GM10266 (cell line): ENCODE measurements at regions not wholly inside any gene's neighbourhood (a gene's known extent, or its start where the extent isn't known, plus 50 kb on each side); places are given as distances from the start of the nearest gene placed in this dataset.

Source experiments
- DNase-seq: peaks from one replicate; pipeline ENCODE4 v3.0.0; 2012; ENCODE audit errors: extremely low spot score
- CTCF ChIP-seq: IDR thresholded peaks from 2 replicates; pipeline ENCODE4 v1.5.1; 2012; ENCODE audit warnings: mild to moderate bottlenecking, low read depth; ENCODE audit not compliant: control insufficient read depth, insufficient read depth; ENCODE audit errors: missing control alignments

GRCh38 chr6:97572943-97573342 lies 289.9 kb upstream of the MMS22L start:
- TF ChIP-seq CTCF, result no peak
- no peak for DNase-seq

- TF ChIP-seq CTCF, result peak; percentile 25
- DNase-seq, result peak; percentile 11
These were observed 303.3 kb upstream of the MMS22L start for GRCh38 chr6:97586344-97586743.

GRCh38 chr6:97591955-97592354 lies 308.9 kb upstream of the MMS22L start:
- TF ChIP-seq CTCF, result no peak
- DNase-seq, result no peak

GRCh38 chr6:97594844-97595243 lies 311.8 kb upstream of the MMS22L start:
- DNase-seq, result no peak
- no peak for TF ChIP-seq CTCF

GRCh38 chr6:97621111-97621510 lies 338.1 kb upstream of the MMS22L start:
- no peak for TF ChIP-seq CTCF
- DNase-seq, result no peak

- TF ChIP-seq CTCF, result no peak
- no peak for DNase-seq
These were observed 343.8 kb upstream of the MMS22L start for GRCh38 chr6:97626671-97627441.

GRCh38 chr6:97629180-97629579 lies 346.2 kb upstream of the MMS22L start:
- DNase-seq, result no peak
- TF ChIP-seq CTCF, result no peak
